ENCODE measurements at regions not wholly inside any gene's neighbourhood (a gene's known extent, or its start where the extent isn't known, plus 50 kb on each side); places are given as distances from the start of the nearest gene placed in this dataset.

DNA sequence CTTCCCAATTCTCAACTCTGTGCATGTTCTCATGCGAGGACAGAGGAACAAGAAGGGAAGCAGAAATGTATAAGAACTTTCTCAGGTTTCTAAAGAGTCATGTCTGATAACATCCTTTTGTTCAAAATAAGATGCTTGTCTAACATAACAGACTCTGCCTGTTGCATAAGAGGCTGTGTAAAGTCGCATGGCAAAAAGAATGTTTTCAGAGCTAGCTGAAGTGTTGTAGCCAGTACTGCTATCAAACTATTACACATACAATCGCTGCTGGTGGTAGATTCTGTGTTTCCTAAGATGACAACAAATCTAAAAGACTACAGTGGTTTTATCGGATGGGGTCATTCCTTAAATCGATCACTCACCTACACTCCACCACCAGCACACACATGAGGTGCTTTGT is 487.5 kb downstream of the IRS1 start:
- no peak overlapping the region for H3K9ac ChIP-seq (ENCODE audit: extremely low read depth, insufficient read length, low read length)
- H3K27me3 ChIP-seq (ENCODE audit: insufficient read depth, low read length), result no peaks in the 10 kb centered on the region
- Mint-ChIP-seq H3K27me3 (ENCODE audit: low read depth) (no peaks in the 10 kb centered on the region), H3K27ac (no peak overlapping the region), H3K4me3 (no peak overlapping the region), H3K36me3 (ENCODE audit: insufficient read depth in 1 of 3, low read depth in 3 of 3) (no peaks in the 10 kb centered on the region), H3K4me1 (peaks cover 0 to 2% of the 10 kb centered on the region in 2 experiments; a peak in 1 of 4 replicates), H3K9me3 (no peaks in the 10 kb centered on the region)
- TF ChIP-seq, protein P1, sequence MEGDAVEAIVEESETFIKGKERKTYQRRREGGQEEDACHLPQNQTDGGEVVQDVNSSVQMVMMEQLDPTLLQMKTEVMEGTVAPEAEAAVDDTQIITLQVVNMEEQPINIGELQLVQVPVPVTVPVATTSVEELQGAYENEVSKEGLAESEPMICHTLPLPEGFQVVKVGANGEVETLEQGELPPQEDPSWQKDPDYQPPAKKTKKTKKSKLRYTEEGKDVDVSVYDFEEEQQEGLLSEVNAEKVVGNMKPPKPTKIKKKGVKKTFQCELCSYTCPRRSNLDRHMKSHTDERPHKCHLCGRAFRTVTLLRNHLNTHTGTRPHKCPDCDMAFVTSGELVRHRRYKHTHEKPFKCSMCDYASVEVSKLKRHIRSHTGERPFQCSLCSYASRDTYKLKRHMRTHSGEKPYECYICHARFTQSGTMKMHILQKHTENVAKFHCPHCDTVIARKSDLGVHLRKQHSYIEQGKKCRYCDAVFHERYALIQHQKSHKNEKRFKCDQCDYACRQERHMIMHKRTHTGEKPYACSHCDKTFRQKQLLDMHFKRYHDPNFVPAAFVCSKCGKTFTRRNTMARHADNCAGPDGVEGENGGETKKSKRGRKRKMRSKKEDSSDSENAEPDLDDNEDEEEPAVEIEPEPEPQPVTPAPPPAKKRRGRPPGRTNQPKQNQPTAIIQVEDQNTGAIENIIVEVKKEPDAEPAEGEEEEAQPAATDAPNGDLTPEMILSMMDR (conservative IDR thresholded peaks at IDR 0.05), result no peak
- no peak overlapping the region for H2AK5ac ChIP-seq (ENCODE audit: insufficient read length, low read length)
- no peaks in the 10 kb centered on the region for H4K20me1 ChIP-seq (ENCODE audit: control insufficient read depth, insufficient read depth, insufficient read length)
- H3K23me2 ChIP-seq (ENCODE audit: insufficient read length, low read depth, low read length, poor library complexity, severe bottlenecking), result no peaks in the 10 kb centered on the region
- no peak overlapping the region for H2BK12ac ChIP-seq (ENCODE audit: insufficient read length, low read depth, low read length)
- H3K79me1 ChIP-seq (ENCODE audit: insufficient read depth, low read depth, low read length, poor library complexity, severe bottlenecking), result no peaks in the 10 kb centered on the region
- no peak overlapping the region for H2AFZ ChIP-seq (ENCODE audit: low read length)
- no peak overlapping the region for H3K14ac ChIP-seq (ENCODE audit: insufficient read depth, low read length)
- H2BK15ac ChIP-seq (ENCODE audit: low read depth, low read length), result no peak overlapping the region
- no peak overlapping the region for H3K23ac ChIP-seq (ENCODE audit: insufficient read length, low read depth, low read length)
- no peak overlapping the region for H4K8ac ChIP-seq (replicated peaks; ENCODE audit: insufficient read length, low read depth, low read length)
- H2BK5ac ChIP-seq (ENCODE audit: insufficient read length, low read length), result no peak overlapping the region
- WGBS (ENCODE audit: extremely low coverage, insufficient read length, low lambda C conversion rate), result no CpG with 5 or more reads among the region's 5 CpGs
- no peaks in the 10 kb centered on the region for H3K4me1 ChIP-seq (ENCODE audit: insufficient read depth, low read length)
- H3K4ac ChIP-seq (ENCODE audit: low read depth, low read length), result no peak overlapping the region
- no peak overlapping the region for H3K56ac ChIP-seq (ENCODE audit: insufficient read length, low read depth, low read length)
- no peaks in the 10 kb centered on the region for H3K9me3 ChIP-seq (ENCODE audit: control insufficient read depth, low read depth, low read length)
- H4K5ac ChIP-seq (ENCODE audit: insufficient read length, low read depth, low read length), result no peak overlapping the region
- H3T11ph ChIP-seq (ENCODE audit: low read length), result no peak overlapping the region
- H2BK120ac ChIP-seq (ENCODE audit: low read depth, low read length, poor library complexity, severe bottlenecking), result no peak overlapping the region
- H2BK20ac ChIP-seq (ENCODE audit: low read depth, low read length, poor library complexity, severe bottlenecking), result no peak overlapping the region
- H3K4me2 ChIP-seq (ENCODE audit: insufficient read depth, insufficient read length, low read length), result no peak overlapping the region
- H3K79me2 ChIP-seq (ENCODE audit: insufficient read depth, low read length), result no peaks in the 10 kb centered on the region
- no peak overlapping the region for H3K18ac ChIP-seq (ENCODE audit: insufficient read length, low read depth, low read length)
- no peak overlapping the region for H3K27ac ChIP-seq (ENCODE audit: insufficient read length, low read depth, low read length)
- DNase-seq, result no peak
- no peak overlapping the region for H4K91ac ChIP-seq (ENCODE audit: insufficient read length, low read depth, low read length)

Data from H9 (cell line).